NCI-H128 (cell line): ENCODE measurements at regions not wholly inside any gene's neighbourhood (a gene's known extent, or its start where the extent isn't known, plus 50 kb on each side); places are given as distances from the start of the nearest gene placed in this dataset.
"Not testable (repeated sequence)": the region's sequence is repeated elsewhere in the genome, so short reads cannot be mapped to it uniquely, and the experiment has no call there.

Experiments used
- DNase-seq: peaks from one replicate; lab custom pipeline; 2025; ENCODE audit not compliant: unreplicated experiment; lab: John Stamatoyannopoulos, UW

DNA sequence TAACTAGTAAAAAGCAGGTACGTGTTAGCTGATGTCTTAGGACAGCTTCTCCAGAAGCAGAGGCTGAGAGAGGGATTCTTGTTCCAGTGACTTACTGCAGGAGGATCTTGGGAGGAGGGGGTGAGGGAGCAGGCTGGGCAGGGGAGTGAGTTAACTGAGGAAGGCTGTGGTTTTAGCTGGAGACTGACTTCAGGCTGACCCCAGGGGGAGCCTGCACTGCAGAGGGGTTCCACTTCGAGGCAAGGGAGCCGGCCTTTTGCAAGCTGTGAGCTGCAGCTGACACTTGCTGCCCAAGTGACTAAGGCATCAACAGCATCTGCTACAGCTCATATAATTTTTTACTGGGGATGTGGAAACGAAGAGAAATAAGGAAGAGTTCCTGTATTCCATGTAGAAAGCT, 50.4 kb upstream of the SOD1 start:
- DNase-seq = no peak

- no peak for DNase-seq
These were observed 51.7 kb upstream of the SOD1 start for GRCh38 chr21:31607791-31608190.

GRCh38 chr21:31606081-31606874, 53.2 kb upstream of the SOD1 start:
- no peak for DNase-seq

DNA sequence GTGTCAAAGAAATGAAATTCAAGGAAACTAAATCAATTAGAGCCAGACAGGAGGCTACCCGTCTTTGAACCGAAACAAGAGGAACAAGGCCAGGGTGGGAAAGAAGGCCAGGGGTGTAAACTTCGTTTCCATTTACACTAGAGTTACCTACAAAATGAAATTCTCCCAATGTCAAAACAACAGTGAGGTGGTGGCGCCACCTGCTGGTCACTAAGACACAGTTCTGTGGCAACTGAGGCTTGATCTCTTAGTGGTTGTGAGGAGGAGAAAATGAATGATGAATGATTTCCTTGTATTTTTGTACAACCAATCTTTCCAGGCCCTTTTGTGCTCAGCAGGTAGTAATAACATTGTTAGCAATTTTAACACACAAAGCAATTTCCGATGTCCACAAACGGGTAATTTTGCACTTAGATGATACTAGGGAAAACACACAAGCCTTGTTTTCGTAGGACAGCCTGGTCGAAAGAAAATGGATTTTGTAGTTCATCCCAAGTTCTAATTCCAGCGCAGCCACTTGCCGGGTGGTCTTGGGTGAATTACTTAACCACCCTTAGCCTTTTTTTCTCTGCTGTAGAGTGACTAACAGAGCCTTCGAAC, 54.8 kb upstream of the SOD1 start:
- DNase-seq = peak; percentile 32

GRCh38 chr21:31599563-31599962, 59.9 kb upstream of the SOD1 start:
- no peak for DNase-seq

DNA sequence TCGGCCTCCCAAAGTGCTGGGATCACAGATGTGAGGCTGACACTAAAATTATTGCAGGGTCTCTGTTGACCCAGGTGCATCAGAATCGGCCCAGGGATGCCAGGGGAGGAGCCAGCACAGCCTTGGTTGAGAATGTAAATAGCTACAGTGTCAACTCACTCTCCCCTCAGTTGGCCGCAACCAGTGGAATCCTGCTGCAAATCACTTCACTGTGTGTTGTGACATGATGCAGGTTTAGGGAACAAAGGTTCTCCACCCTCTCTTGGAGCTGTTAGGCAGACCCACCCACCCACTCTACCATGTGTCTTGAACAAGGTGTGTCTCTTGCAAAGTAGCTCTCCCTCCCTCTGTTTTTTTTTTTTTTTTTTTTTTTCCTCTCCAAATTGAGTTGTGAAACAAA, 60.5 kb upstream of the SOD1 start:
- no peak for DNase-seq

- DNase-seq = no peak
These were observed 61.8 kb upstream of the SOD1 start for GRCh38 chr21:31597683-31598082.

DNA sequence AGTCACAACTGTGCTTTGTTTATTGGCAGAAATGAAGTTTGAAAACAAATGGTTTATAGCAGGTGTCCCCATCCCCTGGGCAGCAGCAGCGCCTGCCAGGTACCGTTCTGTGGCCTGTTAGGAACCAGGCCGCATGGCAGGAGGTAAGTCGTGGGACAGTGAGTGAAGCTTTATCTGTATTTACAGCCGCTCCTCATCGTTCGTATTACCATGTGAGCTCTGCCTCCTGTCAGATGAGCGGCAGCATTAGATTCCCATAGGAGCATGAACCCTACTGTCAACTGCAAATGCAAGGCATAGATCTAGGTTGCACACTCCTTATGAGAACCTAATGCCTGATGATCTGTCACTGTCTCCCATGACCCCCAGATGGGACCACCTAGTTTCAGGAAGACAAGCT, 63.4 kb upstream of the SOD1 start:
- no peak for DNase-seq

DNA sequence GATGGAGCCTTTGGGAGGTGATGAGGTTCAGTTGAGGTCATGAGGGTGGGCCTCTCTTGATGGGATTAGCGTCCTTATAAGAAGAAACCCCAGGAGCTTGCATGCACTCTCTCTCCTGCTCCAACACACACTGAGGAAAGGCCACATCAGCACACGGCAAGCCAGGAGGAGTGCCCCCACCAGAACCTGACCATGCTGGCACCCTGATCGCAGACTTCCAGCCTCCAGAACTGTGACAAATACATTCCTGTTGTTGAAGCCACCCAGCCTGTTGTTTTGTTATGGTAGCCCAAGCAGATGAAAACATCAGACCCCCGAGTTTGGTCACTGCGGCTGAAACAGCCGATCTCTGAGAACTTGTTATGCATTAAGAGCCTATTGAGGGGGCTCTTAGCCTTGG, 64.8 kb upstream of the SOD1 start:
- no peak for DNase-seq

GRCh38 chr21:31594279-31594678, 65.2 kb upstream of the SOD1 start:
- no peak for DNase-seq

DNA sequence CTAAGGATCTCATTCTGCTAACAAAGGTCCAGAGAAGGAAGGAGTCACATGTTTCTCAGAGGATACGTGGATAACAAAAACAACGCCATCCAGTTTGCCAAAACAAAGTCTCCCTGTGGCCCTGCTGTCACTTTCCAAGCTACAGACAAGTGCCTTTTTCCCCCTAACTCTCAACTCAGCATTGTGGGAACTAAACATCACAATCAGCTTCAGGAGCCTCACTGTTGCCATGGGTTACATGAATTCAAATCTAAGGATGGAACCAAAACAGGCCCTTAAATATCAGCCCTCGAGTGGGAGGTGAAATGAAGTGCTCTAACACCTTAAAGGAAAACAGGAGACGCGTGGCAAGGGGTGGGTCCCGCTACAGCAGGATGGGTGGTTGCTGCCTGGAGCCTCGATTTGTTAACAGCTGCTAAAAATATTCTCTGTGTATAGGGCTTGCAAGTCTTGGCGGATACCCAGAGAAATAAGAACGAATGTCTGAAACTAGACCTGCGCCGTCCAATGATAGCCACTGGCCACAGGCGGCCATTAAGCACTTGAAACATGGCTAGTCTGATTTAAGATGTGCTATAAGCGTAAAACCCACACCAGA, 66.4 kb upstream of the SOD1 start:
- DNase-seq = no peak

- DNase-seq = no peak
These were observed 67.0 kb upstream of the SOD1 start for GRCh38 chr21:31592516-31592915.

DNA sequence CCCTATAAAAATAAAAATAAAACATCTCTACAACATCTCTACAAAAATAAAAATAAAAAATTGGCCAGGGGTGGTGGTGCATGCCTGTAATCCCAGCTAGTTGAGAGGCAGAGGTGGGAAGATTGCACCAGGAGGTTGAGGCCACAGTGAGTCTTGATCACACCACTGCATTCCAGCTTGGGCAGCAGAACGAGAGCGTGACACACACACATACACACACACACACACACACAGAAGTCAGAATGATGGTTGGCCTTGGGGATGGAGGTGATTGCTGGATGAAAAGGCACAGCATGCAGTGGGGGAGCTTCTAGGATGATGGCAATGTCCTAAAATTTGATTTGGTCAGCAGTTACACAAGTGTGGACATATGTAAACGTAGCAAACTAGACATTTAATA, 69.7 kb upstream of the SOD1 start:
- DNase-seq = no peak

GRCh38 chr21:31586118-31586517, 73.4 kb upstream of the SOD1 start:
- no peak for DNase-seq

- not testable (repeated sequence) for DNase-seq
These were observed 75.6 kb upstream of the SOD1 start for GRCh38 chr21:31583937-31584336.

DNA sequence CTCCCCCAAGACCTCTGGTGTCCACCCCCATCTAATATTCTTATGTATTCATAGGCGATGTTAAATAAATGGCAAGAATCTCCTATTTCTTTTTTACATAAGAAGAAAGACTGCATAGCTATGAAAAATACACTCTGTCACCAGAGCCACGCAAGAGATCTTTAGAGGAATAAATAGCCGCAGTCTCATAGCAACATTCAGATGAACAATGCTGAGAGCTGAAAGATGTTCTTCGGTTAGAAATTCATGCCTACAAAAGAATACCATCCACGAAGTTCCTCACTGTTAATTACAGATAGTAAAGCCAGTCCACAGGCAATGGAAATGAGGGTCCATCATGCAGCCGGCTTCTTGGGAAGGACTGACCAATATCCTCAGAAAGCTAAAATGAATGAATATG, 76.0 kb upstream of the SOD1 start:
- DNase-seq = no peak

- DNase-seq = peak; percentile 41
These were observed 78.6 kb upstream of the SOD1 start for GRCh38 chr21:31580866-31581276.

- no peak for DNase-seq
These were observed 82.2 kb upstream of the SOD1 start for GRCh38 chr21:31577271-31577670.

DNA sequence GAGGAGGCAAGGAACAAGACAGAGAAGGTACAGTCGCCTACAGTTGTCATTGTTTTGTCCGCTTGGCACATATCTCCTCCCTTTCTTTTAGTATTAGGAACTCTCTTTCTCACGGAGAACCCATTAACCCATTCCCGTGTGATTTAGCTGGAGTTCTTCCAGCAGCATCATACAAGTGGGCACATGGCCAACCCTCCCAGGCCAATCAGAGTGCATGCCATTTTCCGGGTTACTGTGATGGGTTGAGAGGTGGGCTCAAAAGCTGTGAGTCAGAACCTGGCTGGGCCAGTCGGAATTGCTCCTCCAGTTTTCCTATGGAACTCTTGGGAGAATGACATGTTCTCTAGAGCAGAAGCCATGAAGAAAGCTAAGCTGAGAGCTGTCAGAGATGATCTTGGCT, 83.1 kb upstream of the SOD1 start:
- no peak for DNase-seq

GRCh38 chr21:31573217-31573616, 86.3 kb upstream of the SOD1 start:
- no peak for DNase-seq

GRCh38 chr21:31571879-31572278, 87.6 kb upstream of the SOD1 start:
- no peak for DNase-seq

DNA sequence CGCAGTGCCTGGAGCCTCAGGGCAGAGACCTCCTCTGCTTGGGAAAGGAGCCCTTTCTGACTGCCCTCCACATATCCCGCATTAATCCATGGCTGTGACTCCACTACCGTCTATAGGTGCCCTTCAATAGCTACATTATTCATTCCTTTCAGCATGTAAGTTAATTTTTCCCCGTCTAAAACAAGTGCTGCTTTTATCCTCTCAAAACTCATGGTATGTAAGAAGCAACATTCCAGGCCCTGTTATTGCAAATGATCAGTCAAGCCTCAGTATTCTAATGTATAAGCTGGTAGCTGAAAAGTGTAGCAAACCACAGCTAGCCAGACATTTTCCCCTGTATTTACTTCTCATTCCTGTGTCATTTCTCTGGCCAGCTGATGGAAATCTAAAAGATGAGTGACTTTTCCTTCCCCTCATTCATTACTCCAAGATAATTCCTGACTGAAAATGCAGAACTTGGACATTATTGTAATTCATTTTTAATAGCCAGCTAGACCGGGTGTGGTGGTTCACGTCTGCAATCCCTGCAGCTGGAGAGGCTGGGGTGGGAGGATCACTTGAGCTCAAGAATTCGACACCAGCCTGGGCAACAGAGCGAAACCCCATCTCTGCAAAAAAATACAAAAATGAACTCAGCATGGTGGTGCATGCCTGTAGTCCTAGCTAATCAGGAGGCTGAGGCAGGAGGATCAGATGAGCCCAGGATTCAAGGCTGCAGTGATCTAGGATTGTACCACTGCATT, 88.5 kb upstream of the SOD1 start:
- DNase-seq = no peak
